Lower lobe of right lung (tissue), 2 donors: ENCODE measurements at regions not wholly inside any gene's neighbourhood (a gene's known extent, or its start where the extent isn't known, plus 50 kb on each side); places are given as distances from the start of the nearest gene placed in this dataset.

Experiments
- ATAC-seq, 2 donors: fragments of 200-7000 bp; cut with Tn5 transposase; one replicate each; pipeline ENCODE4 v1.9.1; 2020 to 2022; ENCODE audit warnings: mild to moderate bottlenecking in 2 of 2, moderate library complexity in 2 of 2
- DNase-seq: peaks from one replicate; pipeline ENCODE4 v3.0.0-alpha.2; 2020
- H3K27ac ChIP-seq: fragments of 200-600 bp; one replicate; pipeline ENCODE4 v1.8.0; 2022
- H3K27me3 ChIP-seq: fragments of 200-600 bp; one replicate; pipeline ENCODE4 v1.8.0; 2022; ENCODE audit warnings: low read depth
- H3K36me3 ChIP-seq: fragments of 200-600 bp; one replicate; pipeline ENCODE4 v1.8.0; 2022; ENCODE audit warnings: mild to moderate bottlenecking
- H3K4me1 ChIP-seq: fragments of 200-600 bp; one replicate; pipeline ENCODE4 v1.8.0; 2022
- H3K4me3 ChIP-seq: fragments of 200-600 bp; one replicate; pipeline ENCODE4 v1.8.0; 2022; ENCODE audit warnings: mild to moderate bottlenecking
- H3K9me3 ChIP-seq: fragments of 200-600 bp; one replicate; pipeline ENCODE4 v1.8.0; 2022
- CTCF ChIP-seq: fragments of 200-600 bp; IDR thresholded peaks from one replicate; pipeline ENCODE4 v1.8.0; 2022; ENCODE audit warnings: antibody characterized with exemption, mild to moderate bottlenecking
- intact Hi-C: fragments of 100-400 bp; cut with DNase I; formaldehyde crosslinking; loops from one replicate; pipeline ENCODE4 v1.11.0; 2022
- donor health status: DM: no; HTN: yes; CAD: no; lungs with severe emphysema.

- no peaks in the 10 kb centered on the region for H3K9me3 ChIP-seq
- no peaks in the 10 kb centered on the region for H3K4me1 ChIP-seq
- no peak overlapping the region for H3K4me3 ChIP-seq
- TF ChIP-seq CTCF, result no peak
- no peaks in the 10 kb centered on the region for H3K36me3 ChIP-seq
- DNase-seq (no peak), ATAC-seq (no peak)
- H3K27me3 ChIP-seq, result no peaks in the 10 kb centered on the region
- intact Hi-C loops, result no loop called here
- no peak overlapping the region for H3K27ac ChIP-seq
These were observed 54.9 kb upstream of the ABCB5 start for GRCh38 chr7:20560325-20561180.

- no peak overlapping the region for H3K4me3 ChIP-seq
- H3K27ac ChIP-seq, result no peak overlapping the region
- no peaks in the 10 kb centered on the region for H3K36me3 ChIP-seq
- ATAC-seq (no peak), DNase-seq (no peak)
- no peaks in the 10 kb centered on the region for H3K27me3 ChIP-seq
- intact Hi-C loops, result no loop called here
- no peak for TF ChIP-seq CTCF
- no peaks in the 10 kb centered on the region for H3K4me1 ChIP-seq
- H3K9me3 ChIP-seq, result no peaks in the 10 kb centered on the region
These were observed 54.0 kb upstream of the ABCB5 start for GRCh38 chr7:20561466-20561865.

- Histone ChIP-seq H3K27me3 (no peaks in the 10 kb centered on the region), H3K27ac (no peak overlapping the region), H3K4me3 (no peak overlapping the region), H3K9me3 (no peaks in the 10 kb centered on the region), H3K36me3 (no peaks in the 10 kb centered on the region), H3K4me1 (no peaks in the 10 kb centered on the region)
- DNase-seq, result no peak
- ATAC-seq, result no peak
- intact Hi-C loops, result no loop called here
- no peak for TF ChIP-seq CTCF
These were observed 53.6 kb upstream of the ABCB5 start for GRCh38 chr7:20561908-20562307.

GRCh38 chr7:20562461-20562860 is 53.0 kb upstream of the ABCB5 start:
- H3K9me3 ChIP-seq, result no peaks in the 10 kb centered on the region
- no peak for TF ChIP-seq CTCF
- no peaks in the 10 kb centered on the region for H3K36me3 ChIP-seq
- no peaks in the 10 kb centered on the region for H3K4me1 ChIP-seq
- H3K4me3 ChIP-seq, result no peak overlapping the region
- H3K27ac ChIP-seq, result no peak overlapping the region
- intact Hi-C loops, result no loop called here
- ATAC-seq (no peak), DNase-seq (no peak)
- no peaks in the 10 kb centered on the region for H3K27me3 ChIP-seq
